NCI-H446 (cell line): ENCODE measurements at regions not wholly inside any gene's neighbourhood (a gene's known extent, or its start where the extent isn't known, plus 50 kb on each side); places are given as distances from the start of the nearest gene placed in this dataset.

ENCODE experiments used
- DNase-seq, 2 experiments: peaks; one replicate each; lab custom pipeline; 2025; lab: John Stamatoyannopoulos, UW

- no peak for DNase-seq
These were observed 112.5 kb upstream of the ZNF366 start for GRCh38 chr5:72619677-72620076.

- DNase-seq: no peak
These were observed 112.0 kb upstream of the ZNF366 start for GRCh38 chr5:72619251-72619650.

DNA sequence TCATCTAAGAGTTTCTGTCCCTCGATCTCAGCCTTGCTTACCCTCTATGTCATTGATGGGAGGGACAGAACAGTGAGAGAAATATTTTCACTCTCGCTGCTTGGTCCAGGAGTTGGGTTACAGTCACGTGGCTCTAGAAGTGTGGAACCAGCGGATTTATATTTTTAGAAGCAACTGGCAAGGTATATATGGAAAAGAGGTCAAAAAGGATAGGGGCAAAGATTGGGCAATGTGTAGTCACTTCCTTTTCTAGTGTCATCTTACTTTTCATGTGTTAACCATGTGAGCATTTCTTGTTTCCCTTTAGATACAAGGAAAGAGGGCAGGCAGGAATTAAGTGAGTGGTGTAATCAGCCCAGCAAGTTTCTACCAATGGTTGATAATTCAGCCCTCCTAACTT lies 111.5 kb upstream of the ZNF366 start:
- DNase-seq: no peak

- DNase-seq: no peak
These were observed 107.9 kb upstream of the ZNF366 start for GRCh38 chr5:72615061-72615460.

GRCh38 chr5:72613515-72613914 lies 106.3 kb upstream of the ZNF366 start:
- no peak for DNase-seq

GRCh38 chr5:72612810-72613209 lies 105.6 kb upstream of the ZNF366 start:
- no peak for DNase-seq

DNA sequence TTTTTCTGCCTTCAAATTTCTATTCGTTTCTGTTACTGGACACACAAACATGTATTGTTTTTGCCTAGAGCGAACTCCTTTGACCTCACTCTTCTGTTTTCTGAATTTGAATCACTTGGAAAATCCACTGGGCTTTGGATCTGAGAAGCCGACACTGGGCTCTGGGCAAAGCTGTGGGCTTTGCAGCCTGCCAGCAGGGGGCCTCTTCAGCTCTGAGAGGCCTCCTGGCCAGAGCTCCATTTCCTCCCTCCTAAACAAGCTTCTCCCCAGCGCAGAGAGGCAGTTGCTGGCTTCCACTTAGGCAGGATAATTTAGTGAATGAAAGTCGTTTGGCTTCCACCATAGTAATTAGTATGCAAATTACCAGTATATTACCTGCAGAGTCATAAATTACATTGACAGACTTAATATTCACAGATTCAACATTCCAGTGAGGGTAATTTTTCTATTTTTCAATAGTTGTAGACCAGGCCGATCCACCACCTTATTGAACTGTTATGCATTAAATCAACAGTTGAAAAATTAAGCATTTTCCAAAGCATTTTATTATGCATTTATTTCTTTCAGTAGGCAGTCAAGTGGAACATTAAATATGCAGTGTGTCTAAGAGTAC lies 104.0 kb upstream of the ZNF366 start:
- peak; percentile 36 to 87 for DNase-seq

DNA sequence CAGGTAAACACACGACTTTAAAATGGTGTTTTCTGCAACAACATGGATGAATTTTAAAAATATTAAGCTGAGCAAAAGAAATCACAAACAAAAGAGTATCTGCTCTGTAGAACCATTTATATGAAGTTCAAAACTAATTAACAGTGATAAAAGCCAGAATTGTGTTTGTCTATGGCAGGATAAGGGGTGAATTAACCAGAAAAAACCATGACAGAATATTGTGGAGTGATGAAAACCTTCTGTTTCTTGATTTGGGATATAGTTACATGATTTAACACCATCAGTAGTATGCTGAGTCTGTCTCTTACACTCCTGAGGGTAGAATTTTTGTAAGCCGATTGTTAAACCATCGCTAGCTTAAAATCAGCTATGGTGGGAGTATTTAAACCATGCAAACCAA lies 101.7 kb upstream of the ZNF366 start:
- no peak for DNase-seq

DNA sequence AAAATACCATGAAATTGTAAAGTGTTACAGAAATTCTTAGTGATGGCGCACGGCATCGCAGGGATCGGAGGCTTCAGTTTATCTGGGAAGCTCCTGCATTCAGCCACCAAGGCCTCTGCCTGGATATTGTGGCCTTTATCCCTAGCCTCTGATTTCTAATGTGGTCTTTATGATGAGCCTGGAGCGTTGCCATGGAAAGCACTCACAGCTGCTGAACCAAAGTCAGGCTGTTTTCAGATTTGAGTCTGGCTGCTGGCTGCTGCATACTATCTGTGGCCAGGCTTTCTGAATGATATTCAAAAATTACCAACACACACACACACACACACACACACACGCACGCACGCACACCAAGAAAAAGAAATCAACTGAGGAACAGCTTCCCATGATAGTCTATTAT lies 101.1 kb upstream of the ZNF366 start:
- DNase-seq: peak; percentile 52 to 83

DNA sequence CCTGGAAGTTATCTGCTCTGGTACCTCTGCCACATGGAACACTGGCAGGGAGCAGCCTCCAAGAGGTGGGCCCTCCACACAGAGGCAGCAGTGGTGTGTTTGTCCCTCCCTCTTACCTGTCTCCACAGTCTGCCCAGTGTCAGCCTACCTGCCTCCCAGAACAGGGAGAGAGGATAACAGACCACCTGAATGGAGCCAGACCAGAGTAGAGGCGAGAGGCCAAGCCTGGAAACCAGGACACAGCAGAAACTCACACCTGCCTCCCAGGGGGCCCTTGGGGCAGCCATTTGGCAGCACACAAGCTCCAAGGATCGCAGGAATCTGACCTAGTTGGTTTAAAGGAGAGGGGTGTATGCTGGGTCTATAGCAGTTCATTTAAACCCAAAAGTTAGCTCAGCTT lies 100.2 kb upstream of the ZNF366 start:
- no peak for DNase-seq

DNA sequence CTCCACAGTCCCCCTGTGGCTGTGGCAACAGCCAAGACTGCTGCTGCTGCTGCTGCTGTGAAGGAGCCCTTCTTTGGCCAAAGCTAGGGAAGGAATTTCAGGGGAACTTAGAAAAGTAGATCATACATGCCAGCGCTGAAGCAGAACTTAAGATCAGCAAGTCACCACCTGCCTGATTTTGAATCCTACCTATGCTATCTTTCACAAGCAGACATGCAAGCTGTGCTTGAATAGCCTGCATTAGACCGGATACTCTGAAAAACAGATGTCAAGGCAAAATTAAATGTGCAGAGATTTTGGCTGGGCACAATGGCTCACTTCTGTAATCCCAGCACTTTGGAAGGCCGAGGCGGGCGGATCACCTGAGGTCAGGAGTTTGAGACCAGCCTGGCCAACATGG lies 99.3 kb upstream of the ZNF366 start:
- DNase-seq: no peak

DNA sequence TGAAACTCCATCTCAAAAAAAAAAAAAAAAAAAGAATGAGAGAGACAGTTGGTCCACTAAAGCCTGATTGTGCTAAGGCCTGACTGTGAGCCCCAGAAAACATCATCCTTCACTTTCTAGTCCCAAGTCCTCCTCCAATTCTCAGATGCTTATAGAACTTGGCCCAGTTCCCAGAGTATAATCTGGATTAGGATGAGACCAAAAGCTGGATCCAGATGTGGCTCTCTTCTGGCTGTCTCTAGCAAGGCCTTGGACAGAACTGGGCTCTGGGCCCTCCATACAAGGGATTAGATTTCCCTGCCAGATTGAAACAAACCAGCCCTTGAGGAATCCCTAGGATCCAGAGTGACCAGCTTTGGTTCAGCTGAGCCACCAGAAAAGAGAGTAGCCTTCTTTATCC lies 98.4 kb upstream of the ZNF366 start:
- DNase-seq: no peak

GRCh38 chr5:72604798-72605154 lies 97.6 kb upstream of the ZNF366 start:
- no peak for DNase-seq

GRCh38 chr5:72604111-72604797 lies 97.0 kb upstream of the ZNF366 start:
- DNase-seq: peak in 1 of 2 experiments; percentile 31

GRCh38 chr5:72602696-72603685 lies 95.8 kb upstream of the ZNF366 start:
- no peak for DNase-seq

- DNase-seq: no peak
These were observed 94.7 kb upstream of the ZNF366 start for GRCh38 chr5:72601861-72602260.

GRCh38 chr5:72600391-72600981 lies 93.3 kb upstream of the ZNF366 start:
- no peak for DNase-seq

- DNase-seq: no peak
These were observed 92.5 kb upstream of the ZNF366 start for GRCh38 chr5:72599519-72600370.

- DNase-seq: no peak
These were observed 91.8 kb upstream of the ZNF366 start for GRCh38 chr5:72599065-72599433.

GRCh38 chr5:72598401-72599064 lies 91.3 kb upstream of the ZNF366 start:
- no peak for DNase-seq

- DNase-seq: no peak
These were observed 90.3 kb upstream of the ZNF366 start for GRCh38 chr5:72597456-72597948.
